RWPE2 (cell line): ENCODE measurements at regions not wholly inside any gene's neighbourhood (a gene's known extent, or its start where the extent isn't known, plus 50 kb on each side); places are given as distances from the start of the nearest gene placed in this dataset.

Source experiments
- ATAC-seq: fragments of 200-7000 bp; cut with Tn5 transposase; 3 replicates; pipeline ENCODE4 v1.9.1; 2021; ENCODE audit warnings: low read depth
- DNase-seq: peaks from one replicate; pipeline ENCODE4 v3.0.0-alpha.2; 2020; ENCODE audit warnings: low spot score
- H3K27ac ChIP-seq: fragments of 450-650 bp; 2 replicates; pipeline ENCODE4 v1.5.1; 2017; ENCODE audit warnings: mild to moderate bottlenecking; ENCODE audit not compliant: poor library complexity, severe bottlenecking
- H3K27me3 ChIP-seq: fragments of 250-450 bp; sonication (Bioruptor Pico); 2 replicates; pipeline ENCODE4 v1.5.1; 2021; ENCODE audit warnings: mild to moderate bottlenecking, moderate library complexity; ENCODE audit not compliant: insufficient read depth, poor library complexity, severe bottlenecking
- H3K36me3 ChIP-seq: fragments of 250-450 bp; sonication (Bioruptor Pico); 2 replicates; pipeline ENCODE4 v1.5.1; 2020; ENCODE audit warnings: low read depth, mild to moderate bottlenecking, moderate library complexity
- H3K4me1 ChIP-seq: fragments of 250-450 bp; sonication (Bioruptor Pico); 2 replicates; pipeline ENCODE4 v1.5.1; 2021; ENCODE audit warnings: mild to moderate bottlenecking, moderate library complexity; ENCODE audit not compliant: insufficient read depth, poor library complexity, severe bottlenecking
- H3K4me3 ChIP-seq: fragments of 250-450 bp; sonication (Bioruptor Pico); 2 replicates; pipeline ENCODE4 v1.5.1; 2021; ENCODE audit warnings: mild to moderate bottlenecking, moderate library complexity; ENCODE audit not compliant: severe bottlenecking
- H3K9me3 ChIP-seq: fragments of 250-450 bp; sonication (Bioruptor Pico); 2 replicates; pipeline ENCODE4 v1.5.1; 2021; ENCODE audit warnings: mild to moderate bottlenecking, moderate library complexity; ENCODE audit not compliant: severe bottlenecking
- TF ChIP-seq, protein P1 (sequence below): fragments of 450-650 bp; IDR thresholded peaks from one replicate; pipeline ENCODE4 v1.5.1; 2017; ENCODE audit warnings: mild to moderate bottlenecking, moderate library complexity; ENCODE audit not compliant: poor library complexity, severe bottlenecking

DNA sequence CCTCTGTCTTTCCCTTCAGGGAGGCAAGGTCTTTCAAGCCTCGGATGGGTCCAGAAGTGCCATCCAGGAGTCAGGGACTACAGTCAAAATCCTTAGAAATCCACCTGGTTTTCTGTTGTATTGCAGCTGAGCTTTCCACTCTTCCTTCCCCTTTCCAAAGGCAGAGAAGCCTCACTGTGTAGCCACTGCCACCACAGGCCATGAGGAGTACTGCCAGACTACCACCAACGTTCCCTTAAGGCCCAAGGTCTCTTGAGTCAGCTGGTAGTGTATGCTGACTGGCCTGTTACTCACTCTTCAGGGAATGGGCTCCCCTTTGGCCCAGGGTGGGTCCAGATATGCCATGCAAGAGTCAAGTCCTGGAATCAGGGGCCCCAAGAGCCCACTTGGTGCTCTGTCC lies 1454.1 kb downstream of the PCDH19 start:
- Histone ChIP-seq H3K4me1 (no peaks in the 10 kb centered on the region), H3K36me3 (no peaks in the 10 kb centered on the region), H3K4me3 (no peak overlapping the region), H3K27ac (no peak overlapping the region), H3K27me3 (no peaks in the 10 kb centered on the region), H3K9me3 (no peaks in the 10 kb centered on the region)
- no peak for DNase-seq
- TF ChIP-seq, protein P1, sequence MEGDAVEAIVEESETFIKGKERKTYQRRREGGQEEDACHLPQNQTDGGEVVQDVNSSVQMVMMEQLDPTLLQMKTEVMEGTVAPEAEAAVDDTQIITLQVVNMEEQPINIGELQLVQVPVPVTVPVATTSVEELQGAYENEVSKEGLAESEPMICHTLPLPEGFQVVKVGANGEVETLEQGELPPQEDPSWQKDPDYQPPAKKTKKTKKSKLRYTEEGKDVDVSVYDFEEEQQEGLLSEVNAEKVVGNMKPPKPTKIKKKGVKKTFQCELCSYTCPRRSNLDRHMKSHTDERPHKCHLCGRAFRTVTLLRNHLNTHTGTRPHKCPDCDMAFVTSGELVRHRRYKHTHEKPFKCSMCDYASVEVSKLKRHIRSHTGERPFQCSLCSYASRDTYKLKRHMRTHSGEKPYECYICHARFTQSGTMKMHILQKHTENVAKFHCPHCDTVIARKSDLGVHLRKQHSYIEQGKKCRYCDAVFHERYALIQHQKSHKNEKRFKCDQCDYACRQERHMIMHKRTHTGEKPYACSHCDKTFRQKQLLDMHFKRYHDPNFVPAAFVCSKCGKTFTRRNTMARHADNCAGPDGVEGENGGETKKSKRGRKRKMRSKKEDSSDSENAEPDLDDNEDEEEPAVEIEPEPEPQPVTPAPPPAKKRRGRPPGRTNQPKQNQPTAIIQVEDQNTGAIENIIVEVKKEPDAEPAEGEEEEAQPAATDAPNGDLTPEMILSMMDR, result no peak
- no peak for ATAC-seq

DNA sequence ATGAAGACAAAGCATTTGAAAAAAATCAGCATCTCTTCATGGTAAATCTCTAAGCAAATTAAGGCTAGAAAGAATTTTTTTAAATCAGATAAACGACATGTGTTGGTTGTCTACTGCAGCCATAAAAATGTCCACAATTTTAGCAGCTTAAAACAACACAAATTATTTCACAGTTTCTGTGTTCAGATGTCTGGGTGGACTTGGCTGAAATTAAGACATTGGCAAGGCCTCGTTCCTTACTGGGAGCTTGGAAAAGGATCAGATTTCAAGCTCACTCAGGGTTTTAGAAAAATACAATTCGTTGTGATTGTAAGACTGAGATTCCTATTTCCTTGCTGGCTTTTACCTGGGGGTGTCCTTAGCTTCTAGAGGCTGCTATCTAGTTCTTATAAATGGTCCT lies 1470.6 kb downstream of the PCDH19 start:
- no peak for DNase-seq

DNA sequence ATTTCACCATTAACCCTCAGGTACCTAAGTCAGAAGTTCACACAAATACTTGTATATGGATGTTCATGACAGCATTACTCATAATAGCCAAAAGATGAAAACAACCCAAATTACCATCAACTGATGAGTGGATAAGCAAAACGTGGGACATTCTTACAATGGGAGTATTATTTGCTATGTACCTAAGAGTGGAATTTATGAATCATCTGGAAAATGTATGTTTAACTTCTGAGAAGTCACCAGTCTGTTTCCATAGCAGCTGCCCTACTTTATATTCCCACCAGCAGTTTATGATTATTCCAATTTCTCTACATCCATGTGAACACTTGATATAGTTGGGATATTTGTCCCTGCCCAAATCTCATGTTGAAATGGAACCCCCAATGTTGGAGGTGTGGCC lies 1478.9 kb downstream of the PCDH19 start:
- ATAC-seq, result no peak
- Histone ChIP-seq H3K27ac (no peak overlapping the region), H3K27me3 (no peaks in the 10 kb centered on the region), H3K4me3 (no peak overlapping the region), H3K36me3 (no peaks in the 10 kb centered on the region), H3K9me3 (no peaks in the 10 kb centered on the region), H3K4me1 (no peaks in the 10 kb centered on the region)
- DNase-seq, result no peak
- TF ChIP-seq, protein P1, result no peak

More for the DNA sequence above, 1470.6 kb downstream of the PCDH19 start:
- Histone ChIP-seq H3K27ac (no peak overlapping the region), H3K4me1 (no peaks in the 10 kb centered on the region), H3K36me3 (no peaks in the 10 kb centered on the region), H3K27me3 (no peaks in the 10 kb centered on the region), H3K4me3 (no peak overlapping the region), H3K9me3 (no peaks in the 10 kb centered on the region)
- ATAC-seq, result no peak
- TF ChIP-seq, protein P1, result no peak

DNA sequence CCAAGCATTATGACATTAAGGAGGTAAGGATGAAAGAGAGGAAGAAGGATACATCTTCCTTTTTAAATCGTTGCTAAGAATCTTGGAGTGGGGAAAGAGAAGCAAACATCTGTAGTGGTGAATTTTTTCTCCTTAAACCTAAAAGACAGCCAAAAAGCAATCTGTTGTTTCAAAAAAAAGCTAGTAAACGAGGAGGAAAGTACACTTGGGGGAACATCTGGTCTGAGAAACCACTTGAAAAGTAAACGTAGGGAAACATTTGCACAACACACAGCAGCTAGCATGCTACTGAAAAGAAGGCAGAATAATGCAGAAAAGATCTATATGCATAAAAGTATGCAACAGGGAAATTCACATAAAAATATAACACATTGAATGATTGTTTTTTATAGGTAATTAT lies 1485.6 kb downstream of the PCDH19 start:
- no peak overlapping the region for H3K4me3 ChIP-seq
- TF ChIP-seq, protein P1, result no peak

DNA sequence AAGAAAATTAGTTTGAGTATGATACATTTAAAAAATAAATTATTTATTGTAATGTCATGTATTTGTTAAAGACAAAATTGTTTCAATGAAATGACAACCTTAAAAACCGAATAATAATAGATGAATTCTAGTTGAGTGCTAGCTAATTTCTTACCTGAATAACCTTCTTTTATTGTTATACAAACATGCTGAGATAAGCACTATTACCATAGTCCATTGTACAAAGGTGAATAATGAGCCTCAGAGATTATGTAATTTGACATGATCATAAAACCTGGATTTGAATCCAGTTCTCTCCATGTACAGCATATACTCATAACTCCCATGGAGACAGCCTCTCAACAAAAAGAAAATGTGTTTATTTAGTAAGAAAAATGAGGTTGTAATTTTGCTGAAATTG lies 1512.9 kb downstream of the PCDH19 start:
- TF ChIP-seq, protein P1, result no peak
- DNase-seq (no peak), ATAC-seq (no peak)
- no peaks in the 10 kb centered on the region for H3K4me1 ChIP-seq
- no peak overlapping the region for H3K4me3 ChIP-seq
- no peaks in the 10 kb centered on the region for H3K36me3 ChIP-seq
- no peaks in the 10 kb centered on the region for H3K9me3 ChIP-seq
- no peaks in the 10 kb centered on the region for H3K27me3 ChIP-seq
- no peak overlapping the region for H3K27ac ChIP-seq

More for the DNA sequence above, 1485.6 kb downstream of the PCDH19 start:
- Histone ChIP-seq H3K27me3 (no peaks in the 10 kb centered on the region), H3K4me1 (no peaks in the 10 kb centered on the region), H3K27ac (no peak overlapping the region), H3K9me3 (no peaks in the 10 kb centered on the region), H3K36me3 (no peaks in the 10 kb centered on the region)
- no peak for ATAC-seq
- DNase-seq, result no peak
